GM12872 (cell line): ENCODE measurements at regions not wholly inside any gene's neighbourhood (a gene's known extent, or its start where the extent isn't known, plus 50 kb on each side); places are given as distances from the start of the nearest gene placed in this dataset.

Experiments
- TF ChIP-seq, protein P1 (sequence below): IDR thresholded peaks from 3 replicates; pipeline ENCODE4 v1.5.1; 2011; ENCODE audit warnings: low read depth, mild to moderate bottlenecking, low read length, moderate library complexity; ENCODE audit not compliant: insufficient read depth

DNA sequence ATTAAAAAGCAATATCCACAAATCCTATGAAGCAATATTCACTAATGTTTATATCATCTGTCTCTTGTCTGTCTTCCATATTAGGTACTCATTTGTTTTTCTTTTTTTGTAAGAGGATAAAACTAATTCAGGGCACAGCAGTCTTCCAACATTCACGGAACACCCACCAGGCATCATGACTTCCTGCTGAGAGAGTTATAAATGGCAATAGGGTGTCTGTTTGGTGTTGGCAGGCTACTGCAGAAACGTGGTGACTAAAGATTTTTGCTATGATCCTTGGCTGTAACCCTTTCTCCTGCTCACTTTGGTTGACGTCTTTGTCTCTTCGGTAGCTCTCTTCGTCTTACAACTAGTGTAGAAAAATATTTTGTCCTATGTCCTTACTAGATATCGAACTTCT lies 860.6 kb upstream of the MGAT4C start:
- TF ChIP-seq, protein P1, sequence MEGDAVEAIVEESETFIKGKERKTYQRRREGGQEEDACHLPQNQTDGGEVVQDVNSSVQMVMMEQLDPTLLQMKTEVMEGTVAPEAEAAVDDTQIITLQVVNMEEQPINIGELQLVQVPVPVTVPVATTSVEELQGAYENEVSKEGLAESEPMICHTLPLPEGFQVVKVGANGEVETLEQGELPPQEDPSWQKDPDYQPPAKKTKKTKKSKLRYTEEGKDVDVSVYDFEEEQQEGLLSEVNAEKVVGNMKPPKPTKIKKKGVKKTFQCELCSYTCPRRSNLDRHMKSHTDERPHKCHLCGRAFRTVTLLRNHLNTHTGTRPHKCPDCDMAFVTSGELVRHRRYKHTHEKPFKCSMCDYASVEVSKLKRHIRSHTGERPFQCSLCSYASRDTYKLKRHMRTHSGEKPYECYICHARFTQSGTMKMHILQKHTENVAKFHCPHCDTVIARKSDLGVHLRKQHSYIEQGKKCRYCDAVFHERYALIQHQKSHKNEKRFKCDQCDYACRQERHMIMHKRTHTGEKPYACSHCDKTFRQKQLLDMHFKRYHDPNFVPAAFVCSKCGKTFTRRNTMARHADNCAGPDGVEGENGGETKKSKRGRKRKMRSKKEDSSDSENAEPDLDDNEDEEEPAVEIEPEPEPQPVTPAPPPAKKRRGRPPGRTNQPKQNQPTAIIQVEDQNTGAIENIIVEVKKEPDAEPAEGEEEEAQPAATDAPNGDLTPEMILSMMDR: no peak

DNA sequence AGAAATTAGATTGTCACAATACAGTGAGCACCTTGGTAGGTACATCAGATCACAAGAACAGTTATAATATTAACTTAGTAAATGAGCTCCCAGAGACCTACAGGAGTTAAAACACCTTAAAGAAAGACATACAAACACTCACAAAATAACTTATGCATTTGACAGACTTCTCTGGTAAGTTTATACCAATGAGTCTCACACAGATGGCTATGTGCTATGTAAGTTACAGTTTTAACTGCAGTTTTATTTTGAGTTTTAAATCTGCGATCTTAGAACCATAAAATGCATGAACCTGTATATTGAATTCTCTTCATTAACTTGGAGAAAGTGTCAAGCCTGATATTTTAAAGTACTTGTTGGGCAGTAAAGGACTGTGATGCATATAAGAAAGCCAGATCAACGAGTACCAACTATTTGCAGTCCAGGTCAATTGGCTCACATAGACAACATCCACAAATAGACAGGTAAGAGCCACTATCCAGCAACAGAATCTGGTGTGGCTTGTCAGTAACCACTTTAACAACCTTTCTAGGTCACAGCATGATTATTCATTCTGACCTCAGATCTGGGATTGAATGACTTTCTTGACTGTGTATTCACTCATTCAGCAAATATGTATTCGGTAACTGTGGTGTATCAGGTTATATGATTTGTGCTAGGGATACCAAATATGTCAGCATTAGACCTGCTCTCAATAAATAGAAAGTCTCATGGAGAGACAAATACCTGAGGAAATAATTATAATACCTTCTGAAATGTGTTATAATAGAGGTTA lies 856.6 kb upstream of the MGAT4C start:
- TF ChIP-seq, protein P1: no peak

DNA sequence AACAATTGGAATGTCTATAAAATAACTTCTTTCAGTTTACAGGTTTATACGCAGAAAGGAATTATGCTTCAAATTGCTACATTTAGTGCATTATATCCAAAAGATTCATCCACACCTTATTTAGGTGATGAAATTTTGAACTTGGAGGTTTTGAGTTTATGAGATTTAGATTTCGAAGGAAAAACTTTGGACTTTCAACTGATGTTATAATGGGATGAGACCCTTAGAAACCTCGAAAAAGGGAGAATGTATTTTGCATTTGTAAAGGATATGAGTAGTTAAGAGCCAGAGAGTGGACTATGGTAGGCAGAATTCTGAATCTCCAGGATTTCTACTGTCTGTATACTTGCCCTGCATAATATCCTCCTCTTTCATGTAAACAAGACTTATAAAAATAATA lies 851.6 kb upstream of the MGAT4C start:
- TF ChIP-seq, protein P1: no peak

DNA sequence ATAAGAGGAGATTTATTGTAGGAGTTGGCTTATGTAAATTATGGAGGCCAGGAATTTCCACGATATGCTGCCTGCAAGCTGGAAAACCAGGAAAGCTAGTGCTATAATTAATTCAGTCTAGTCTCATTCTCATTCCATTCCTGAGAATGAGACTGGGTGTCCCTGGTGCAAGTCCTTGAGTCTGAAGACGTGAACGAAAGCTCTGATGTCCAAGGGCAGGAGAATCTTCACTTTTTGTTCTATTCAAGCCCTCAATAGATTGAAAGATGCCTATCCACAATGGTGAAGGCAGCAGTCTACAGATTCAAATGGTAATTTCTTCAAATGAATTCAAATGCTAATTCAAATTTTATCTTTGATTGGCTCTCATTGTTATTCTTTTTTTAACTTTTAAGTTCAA lies 851.1 kb upstream of the MGAT4C start:
- TF ChIP-seq, protein P1: no peak

DNA sequence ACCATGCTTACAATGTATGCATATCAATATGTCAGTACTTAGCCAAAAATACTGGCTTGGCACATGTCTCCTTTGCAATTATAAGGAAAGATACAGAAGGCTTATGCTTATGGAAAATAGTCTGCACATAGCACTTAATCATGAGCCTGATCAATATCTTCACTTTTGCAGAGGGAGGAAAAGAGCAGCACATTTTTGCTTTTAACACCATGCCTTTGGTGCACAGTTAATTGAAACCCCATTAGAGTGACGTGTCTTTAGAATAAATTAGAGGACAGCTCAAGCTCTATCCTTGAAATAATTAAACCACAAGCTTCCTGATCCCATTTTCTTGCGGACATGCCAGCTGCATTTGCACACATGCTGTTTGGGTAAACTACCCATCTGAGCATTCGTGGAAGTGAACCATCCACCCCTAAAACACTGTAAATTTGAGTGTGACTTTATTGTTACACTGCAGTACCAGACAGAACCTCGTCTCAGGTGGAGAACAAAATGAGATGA lies 839.9 kb upstream of the MGAT4C start:
- TF ChIP-seq, protein P1: no peak

DNA sequence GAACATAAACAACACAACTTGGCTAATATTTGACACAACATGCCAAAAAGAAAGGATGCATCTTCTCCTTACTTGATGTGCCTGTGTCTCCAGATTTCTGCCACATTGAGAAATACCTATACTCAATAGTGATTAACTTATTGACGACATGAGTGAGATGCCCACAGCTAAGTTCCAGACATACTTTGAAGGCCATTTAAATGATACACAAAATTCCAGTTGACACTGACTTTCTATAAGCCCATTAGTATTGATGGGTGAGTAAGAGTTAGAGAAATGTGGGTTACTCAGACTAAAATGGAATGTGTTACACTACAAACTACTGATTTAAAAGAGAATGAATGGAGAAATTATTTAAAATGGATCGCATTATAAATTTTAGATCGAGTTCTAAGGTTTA lies 838.2 kb upstream of the MGAT4C start:
- TF ChIP-seq, protein P1: no peak

DNA sequence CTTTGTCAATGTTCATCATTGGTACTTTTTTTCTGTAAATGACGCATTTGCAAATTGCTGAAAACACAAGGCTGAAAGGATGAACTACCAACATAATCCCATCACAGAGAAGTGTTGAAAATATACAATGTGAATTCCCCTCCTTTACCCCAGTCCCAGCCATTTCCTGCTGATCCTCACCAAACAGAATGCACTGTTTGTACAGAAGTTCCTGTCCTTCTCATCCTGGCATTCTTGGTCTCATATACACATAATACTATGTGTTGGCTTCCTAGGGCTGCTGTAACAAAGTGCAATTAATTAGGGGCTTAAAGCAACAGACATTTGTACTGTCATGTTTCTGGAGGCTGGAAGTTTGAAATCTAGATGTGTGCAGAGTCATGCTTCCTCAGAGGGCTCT lies 836.2 kb upstream of the MGAT4C start:
- TF ChIP-seq, protein P1: no peak
